ENCODE measurements at regions not wholly inside any gene's neighbourhood (a gene's known extent, or its start where the extent isn't known, plus 50 kb on each side); places are given as distances from the start of the nearest gene placed in this dataset.

DNA sequence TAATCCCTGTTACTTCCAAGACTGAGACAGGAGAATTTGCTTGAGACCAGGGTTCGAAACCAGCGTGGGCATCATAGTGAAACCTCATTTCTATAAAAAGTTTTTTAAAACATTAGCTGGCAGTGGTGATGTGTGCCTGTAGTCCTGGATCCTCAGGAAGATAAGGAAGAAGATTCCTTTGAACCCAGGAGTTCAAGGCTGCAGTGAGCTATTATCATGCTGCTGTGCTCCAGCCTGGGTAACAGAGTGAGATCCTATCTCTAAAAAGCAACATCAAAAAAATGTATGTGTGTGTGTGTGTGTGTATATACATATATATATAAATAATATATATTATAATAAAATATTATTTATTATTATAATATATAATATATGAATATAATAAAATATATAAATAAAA is 1417.6 kb upstream of the CDH2 start:
- TF ChIP-seq, protein P1, sequence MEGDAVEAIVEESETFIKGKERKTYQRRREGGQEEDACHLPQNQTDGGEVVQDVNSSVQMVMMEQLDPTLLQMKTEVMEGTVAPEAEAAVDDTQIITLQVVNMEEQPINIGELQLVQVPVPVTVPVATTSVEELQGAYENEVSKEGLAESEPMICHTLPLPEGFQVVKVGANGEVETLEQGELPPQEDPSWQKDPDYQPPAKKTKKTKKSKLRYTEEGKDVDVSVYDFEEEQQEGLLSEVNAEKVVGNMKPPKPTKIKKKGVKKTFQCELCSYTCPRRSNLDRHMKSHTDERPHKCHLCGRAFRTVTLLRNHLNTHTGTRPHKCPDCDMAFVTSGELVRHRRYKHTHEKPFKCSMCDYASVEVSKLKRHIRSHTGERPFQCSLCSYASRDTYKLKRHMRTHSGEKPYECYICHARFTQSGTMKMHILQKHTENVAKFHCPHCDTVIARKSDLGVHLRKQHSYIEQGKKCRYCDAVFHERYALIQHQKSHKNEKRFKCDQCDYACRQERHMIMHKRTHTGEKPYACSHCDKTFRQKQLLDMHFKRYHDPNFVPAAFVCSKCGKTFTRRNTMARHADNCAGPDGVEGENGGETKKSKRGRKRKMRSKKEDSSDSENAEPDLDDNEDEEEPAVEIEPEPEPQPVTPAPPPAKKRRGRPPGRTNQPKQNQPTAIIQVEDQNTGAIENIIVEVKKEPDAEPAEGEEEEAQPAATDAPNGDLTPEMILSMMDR (conservative IDR thresholded peaks at IDR 0.05; ENCODE audit: low read length): no peak
- TF ChIP-seq EZH2phosphoT487 (IDR thresholded peaks at IDR 0.05; ENCODE audit: borderline replicate concordance): no peak
